KMS-11 (cell line): ENCODE measurements at regions not wholly inside any gene's neighbourhood (a gene's known extent, or its start where the extent isn't known, plus 50 kb on each side); places are given as distances from the start of the nearest gene placed in this dataset.

Experiments
- H2AFZ ChIP-seq: fragments of 200-600 bp; sonication (generic); 2 replicates; pipeline ENCODE4 v1.6.1; 2016; ENCODE audit warnings: antibody characterized with exemption, mixed run types, low read depth
- H3K27ac ChIP-seq: fragments of 200-600 bp; sonication (generic); 2 replicates; pipeline ENCODE4 v1.6.1; 2016; ENCODE audit warnings: mild to moderate bottlenecking, mixed run types
- H3K27me3 ChIP-seq: fragments of 200-600 bp; sonication (generic); 2 replicates; pipeline ENCODE4 v1.6.1; 2017; ENCODE audit warnings: mild to moderate bottlenecking, low read depth, mixed run types, moderate library complexity; ENCODE audit not compliant: insufficient read depth
- H3K36me3 ChIP-seq: fragments of 200-600 bp; sonication (generic); 2 replicates; pipeline ENCODE4 v1.6.1; 2017; ENCODE audit warnings: mild to moderate bottlenecking, mixed run types; ENCODE audit not compliant: insufficient read depth
- H3K4me1 ChIP-seq: fragments of 200-600 bp; sonication (generic); 2 replicates; pipeline ENCODE4 v1.6.1; 2016; ENCODE audit warnings: mild to moderate bottlenecking, low read depth, mixed run types; ENCODE audit not compliant: poor library complexity, severe bottlenecking
- H3K4me2 ChIP-seq: fragments of 200-600 bp; sonication (generic); 2 replicates; pipeline ENCODE4 v1.7.0; 2016; ENCODE audit warnings: mild to moderate bottlenecking, mixed run types
- H3K4me3 ChIP-seq: fragments of 200-600 bp; sonication (generic); IDR thresholded peaks from 2 replicates; pipeline ENCODE4 v1.6.1; 2017; ENCODE audit warnings: low read depth, low read length, mixed read lengths; ENCODE audit not compliant: insufficient read depth
- H3K79me2 ChIP-seq: fragments of 200-600 bp; sonication (generic); 2 replicates; pipeline ENCODE4 v1.6.1; 2016; ENCODE audit warnings: low read depth, mixed run types; ENCODE audit not compliant: insufficient read depth
- H3K9ac ChIP-seq: fragments of 200-600 bp; sonication (generic); 2 replicates; pipeline ENCODE4 v1.6.1; 2016; ENCODE audit warnings: mild to moderate bottlenecking, mixed run types
- H4K20me1 ChIP-seq: fragments of 200-600 bp; sonication (generic); 2 replicates; pipeline ENCODE4 v1.6.1; 2016; ENCODE audit warnings: mild to moderate bottlenecking, mixed run types; ENCODE audit not compliant: insufficient read depth
- CTCF ChIP-seq: fragments of 200-600 bp; sonication (generic); conservative IDR thresholded peaks from 2 replicates; pipeline ENCODE4 v1.6.1; 2017; ENCODE audit warnings: low read depth, mild to moderate bottlenecking, antibody characterized with exemption, low read length, moderate library complexity, mixed read lengths

GRCh38 chr6:137763886-137764285 is 103.2 kb upstream of the TNFAIP3 start:
- Histone ChIP-seq H3K4me2 (no peak overlapping the region), H3K9ac (no peak overlapping the region), H3K27me3 (no peaks in the 10 kb centered on the region), H2AFZ (no peak overlapping the region), H3K79me2 (no peaks in the 10 kb centered on the region), H3K36me3 (no peaks in the 10 kb centered on the region), H3K27ac (no peak overlapping the region), H3K4me1 (no peaks in the 10 kb centered on the region), H3K4me3 (no peak overlapping the region), H4K20me1 (no peaks in the 10 kb centered on the region)
- TF ChIP-seq CTCF, result no peak

GRCh38 chr6:137764464-137764863 is 102.6 kb upstream of the TNFAIP3 start:
- H3K4me2 ChIP-seq, result no peak overlapping the region
- H4K20me1 ChIP-seq, result no peaks in the 10 kb centered on the region
- no peaks in the 10 kb centered on the region for H3K79me2 ChIP-seq
- H3K4me1 ChIP-seq, result no peaks in the 10 kb centered on the region
- H3K4me3 ChIP-seq, result no peak overlapping the region
- no peak for TF ChIP-seq CTCF
- no peak overlapping the region for H3K27ac ChIP-seq
- H3K27me3 ChIP-seq, result no peaks in the 10 kb centered on the region
- H2AFZ ChIP-seq, result no peak overlapping the region
- H3K36me3 ChIP-seq, result no peaks in the 10 kb centered on the region
- no peak overlapping the region for H3K9ac ChIP-seq

GRCh38 chr6:137765059-137765458 is 102.0 kb upstream of the TNFAIP3 start:
- TF ChIP-seq CTCF, result no peak
- Histone ChIP-seq H3K79me2 (no peaks in the 10 kb centered on the region), H3K4me2 (no peak overlapping the region), H3K27ac (no peak overlapping the region), H2AFZ (no peak overlapping the region), H3K36me3 (no peaks in the 10 kb centered on the region), H3K4me3 (no peak overlapping the region), H3K4me1 (no peaks in the 10 kb centered on the region), H3K9ac (no peak overlapping the region), H4K20me1 (no peaks in the 10 kb centered on the region), H3K27me3 (no peaks in the 10 kb centered on the region)

- Histone ChIP-seq H4K20me1 (no peaks in the 10 kb centered on the region), H3K79me2 (no peaks in the 10 kb centered on the region), H3K4me2 (no peak overlapping the region), H2AFZ (no peak overlapping the region), H3K9ac (no peak overlapping the region), H3K36me3 (no peaks in the 10 kb centered on the region), H3K27ac (no peak overlapping the region), H3K4me3 (no peak overlapping the region), H3K4me1 (no peaks in the 10 kb centered on the region), H3K27me3 (no peaks in the 10 kb centered on the region)
- TF ChIP-seq CTCF, result no peak
These were observed 100.3 kb upstream of the TNFAIP3 start for GRCh38 chr6:137766596-137767370.
